ENCODE measurements at regions not wholly inside any gene's neighbourhood (a gene's known extent, or its start where the extent isn't known, plus 50 kb on each side); places are given as distances from the start of the nearest gene placed in this dataset.
"Not testable (repeated sequence)": the region's sequence is repeated elsewhere in the genome, so short reads cannot be mapped to it uniquely, and the experiment has no call there.

DNA sequence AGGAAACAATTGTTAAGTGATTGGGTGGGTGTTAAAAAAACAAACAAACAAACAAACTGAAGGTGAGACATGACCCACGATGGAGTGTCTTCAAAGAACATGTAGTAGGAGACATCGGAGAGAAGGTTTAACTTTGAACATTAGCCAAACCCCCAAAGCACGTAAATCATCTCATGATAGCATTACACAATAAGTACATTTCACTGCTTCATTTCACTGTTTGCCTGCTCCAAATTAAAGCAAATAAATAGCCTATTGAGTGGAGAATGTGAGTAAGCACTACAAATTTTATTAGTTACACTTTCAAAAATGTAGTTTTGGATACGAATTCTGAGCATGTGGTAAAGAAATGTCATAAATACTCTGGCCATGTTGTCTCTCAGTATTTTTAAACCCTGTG lies 287.0 kb downstream of the SI start:
- ATAC-seq: no peak
- intact Hi-C loops (cut with DNase I): no loop called here

GRCh38 chr3:164784407-164784806 lies 293.9 kb downstream of the SI start:
- H3K9me3 ChIP-seq; ATAC-seq; H3K27me3 ChIP-seq (ENCODE audit: insufficient read depth in 3 of 3, low read length in 2 of 3); H3K27ac ChIP-seq; intact Hi-C loops (cut with DNase I); DNase-seq; H3K4me3 ChIP-seq; H3K4me1 ChIP-seq; H3K36me3 ChIP-seq (ENCODE audit: insufficient read depth in 1 of 2, low read depth in 1 of 2): not testable (repeated sequence)
- 91 to 93% (median 91%) methylated on average over 17 to 21 of the region's 21 CpGs for WGBS, 3 donors

More for the DNA sequence above, 287.0 kb downstream of the SI start:
- H3K4me3 ChIP-seq: no peak overlapping the region
- no peak overlapping the region for H3K27ac ChIP-seq
- no peaks in the 10 kb centered on the region for H3K36me3 ChIP-seq (ENCODE audit: insufficient read depth in 1 of 2, low read depth in 1 of 2)
- no peak for TF ChIP-seq CTCF (IDR thresholded peaks at IDR 0.05)
- H3K27me3 ChIP-seq (ENCODE audit: insufficient read depth in 3 of 3, low read length in 2 of 3): no peaks in the 10 kb centered on the region
- no peak for DNase-seq
- H3K4me1 ChIP-seq: no peaks in the 10 kb centered on the region
- no peaks in the 10 kb centered on the region for H3K9me3 ChIP-seq
- 34 to 54% (median 38%) methylated on average over 4 of the region's 4 CpGs for WGBS, 3 donors

DNA sequence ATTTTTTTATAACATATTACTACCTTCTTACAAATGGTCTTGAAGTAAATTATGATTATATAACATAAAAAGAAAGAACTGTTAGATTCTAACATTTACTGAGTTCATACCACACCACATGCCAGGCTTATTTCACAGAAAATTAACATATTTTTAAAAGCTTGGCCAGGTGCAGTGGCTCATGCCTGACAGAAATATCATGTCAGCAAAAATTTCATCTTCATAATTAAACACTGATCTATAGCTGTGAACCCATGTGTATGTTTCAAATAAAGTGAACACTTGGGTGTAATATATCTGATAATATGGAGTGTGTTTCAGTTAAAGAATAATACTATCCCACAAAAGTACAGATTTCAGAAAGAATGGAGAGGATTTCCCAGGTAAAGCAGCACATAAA lies 296.5 kb downstream of the SI start:
- DNase-seq: no peak
- Histone ChIP-seq H3K4me3 (no peak overlapping the region), H3K27me3 (ENCODE audit: insufficient read depth in 3 of 3, low read length in 2 of 3) (no peaks in the 10 kb centered on the region), H3K4me1 (no peaks in the 10 kb centered on the region), H3K27ac (no peak overlapping the region), H3K9me3 (no peaks in the 10 kb centered on the region), H3K36me3 (ENCODE audit: insufficient read depth in 1 of 2, low read depth in 1 of 2) (no peaks in the 10 kb centered on the region)
- no peak for ATAC-seq
- intact Hi-C loops (cut with DNase I): no loop called here
- no peak for TF ChIP-seq CTCF (IDR thresholded peaks at IDR 0.05)

DNA sequence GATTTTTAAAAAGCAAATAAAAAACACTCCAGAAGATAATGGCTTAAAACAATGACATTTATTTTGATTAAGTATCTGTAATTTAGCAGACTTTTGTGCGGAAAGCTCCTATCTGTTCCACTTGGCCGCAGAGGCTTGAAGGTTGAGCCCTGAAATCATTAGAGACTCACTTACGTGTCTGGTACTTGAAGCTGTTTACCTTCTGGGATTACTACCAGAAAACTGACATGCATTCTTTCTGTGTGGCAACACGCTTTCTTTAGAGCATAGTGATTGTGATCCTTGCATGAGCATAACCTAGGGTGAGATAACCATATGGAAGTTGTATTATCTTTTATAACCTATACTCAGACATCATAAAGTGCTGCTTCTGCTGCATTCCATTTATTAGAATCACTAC lies 298.5 kb downstream of the SI start:
- no peak overlapping the region for H3K4me3 ChIP-seq
- TF ChIP-seq CTCF (IDR thresholded peaks at IDR 0.05): no peak

DNA sequence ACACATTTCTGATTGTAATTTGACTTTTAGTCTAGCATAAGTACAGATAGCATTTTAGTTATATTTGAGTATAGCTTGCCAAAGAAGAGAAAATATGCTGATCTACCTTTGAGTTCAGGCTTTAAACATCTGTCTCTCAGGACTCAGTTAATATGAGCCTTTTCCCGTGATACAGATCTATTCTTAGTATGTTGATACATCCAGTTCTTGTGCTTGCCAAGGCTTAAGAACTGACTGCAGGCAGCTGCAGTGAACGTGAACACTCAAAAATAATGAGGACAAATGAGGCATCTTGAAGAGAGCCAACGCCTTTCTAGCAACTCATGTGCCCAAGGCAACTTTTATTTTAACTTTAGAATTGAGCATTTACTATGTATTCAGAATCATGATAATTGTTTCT lies 325.5 kb downstream of the SI start:
- peaks cover 10% of the 10 kb centered on the region for H3K4me1 ChIP-seq
- intact Hi-C loops (cut with DNase I): no loop called here
- no peak for DNase-seq
- H3K36me3 ChIP-seq (ENCODE audit: insufficient read depth in 1 of 2, low read depth in 1 of 2): no peaks in the 10 kb centered on the region
- no peaks in the 10 kb centered on the region for H3K27me3 ChIP-seq (ENCODE audit: insufficient read depth in 3 of 3, low read length in 2 of 3)
- no peaks in the 10 kb centered on the region for H3K9me3 ChIP-seq
- H3K4me3 ChIP-seq: no peak overlapping the region
- H3K27ac ChIP-seq: no peak overlapping the region
- ATAC-seq: peak; percentile 71 to 99 (median 94)
- 20 to 31% (median 21%) methylated on average over 3 of the region's 3 CpGs for WGBS, 3 donors
- TF ChIP-seq CTCF (IDR thresholded peaks at IDR 0.05): no peak

More for the DNA sequence above, 298.5 kb downstream of the SI start:
- Histone ChIP-seq H3K9me3 (no peaks in the 10 kb centered on the region), H3K36me3 (ENCODE audit: insufficient read depth in 1 of 2, low read depth in 1 of 2) (no peaks in the 10 kb centered on the region), H3K4me1 (no peaks in the 10 kb centered on the region), H3K27me3 (ENCODE audit: insufficient read depth in 3 of 3, low read length in 2 of 3) (no peaks in the 10 kb centered on the region), H3K27ac (no peak overlapping the region)
- intact Hi-C loops (cut with DNase I): no loop called here
- DNase-seq (no peak), ATAC-seq (no peak)
- 61 to 68% (median 62%) methylated on average over 4 of the region's 4 CpGs for WGBS, 3 donors

All from psoas muscle (tissue), 7 donors.